UCSD-AML1 (cell line): ENCODE measurements at regions not wholly inside any gene's neighbourhood (a gene's known extent, or its start where the extent isn't known, plus 50 kb on each side); places are given as distances from the start of the nearest gene placed in this dataset.
"Not testable (repeated sequence)": the region's sequence is repeated elsewhere in the genome, so short reads cannot be mapped to it uniquely, and the experiment has no call there.

Experiments
- DNase-seq: peaks from one replicate; lab custom pipeline; 2025; ENCODE audit not compliant: unreplicated experiment; lab: John Stamatoyannopoulos, UW

GRCh38 chr14:71803539-71804260 lies 128.5 kb upstream of the RGS6 start:
- DNase-seq, result no peak

- DNase-seq, result no peak
Observed at GRCh38 chr14:71804992-71805391, 127.2 kb upstream of the RGS6 start.

GRCh38 chr14:71807049-71807448 lies 125.2 kb upstream of the RGS6 start:
- DNase-seq, result not testable (repeated sequence)

- DNase-seq, result not testable (repeated sequence)
Observed at GRCh38 chr14:71810800-71811199, 121.4 kb upstream of the RGS6 start.

- no peak for DNase-seq
Observed at GRCh38 chr14:71812693-71813092, 119.5 kb upstream of the RGS6 start.

GRCh38 chr14:71815110-71815509 lies 117.1 kb upstream of the RGS6 start:
- no peak for DNase-seq

- no peak for DNase-seq
Observed at GRCh38 chr14:71824816-71825215, 107.4 kb upstream of the RGS6 start.

- DNase-seq, result no peak
Observed at GRCh38 chr14:71833476-71833875, 98.8 kb upstream of the RGS6 start.

- DNase-seq, result no peak
Observed at GRCh38 chr14:71834284-71835204, 97.7 kb upstream of the RGS6 start.

- no peak for DNase-seq
Observed at GRCh38 chr14:71852181-71852580, 80.0 kb upstream of the RGS6 start.

GRCh38 chr14:71855399-71856036 lies 76.7 kb upstream of the RGS6 start:
- peak; percentile 62 for DNase-seq

GRCh38 chr14:71856199-71856919 lies 75.9 kb upstream of the RGS6 start:
- DNase-seq, result peak; percentile 42

- DNase-seq, result no peak
Observed at GRCh38 chr14:71863049-71863448, 69.2 kb upstream of the RGS6 start.

GRCh38 chr14:71863766-71864165 lies 68.5 kb upstream of the RGS6 start:
- no peak for DNase-seq
